GM12878 (cell line): ENCODE measurements at regions not wholly inside any gene's neighbourhood (a gene's known extent, or its start where the extent isn't known, plus 50 kb on each side); places are given as distances from the start of the nearest gene placed in this dataset.

Experiments used
- ATAC-seq: fragments of 200-7000 bp; cut with Tn5 transposase; 3 replicates; pipeline ENCODE4 v1.9.1; 2020; ENCODE audit warnings: mild to moderate bottlenecking, moderate library complexity
- BruUV-seq: library from RNA; stranded (reverse); fragments of 400-500 nt; replicated peaks from 2 replicates; lab custom pipeline; 2021; lab: Mats Ljungman, UMichigan
- CTCF ChIA-PET: fragments of 300-600 bp; sonication (Branson Sonifier 250); formaldehyde crosslinking; extraction: SDS; loops from one replicate; lab custom pipeline; 2021; ENCODE audit warnings: inconsistent platforms; lab: Yijun Ruan, JAX
- POLR2A ChIA-PET: fragments of 350-600 bp; formaldehyde crosslinking; extraction: SDS; loops from one replicate; lab custom pipeline; 2021; ENCODE audit warnings: inconsistent platforms; lab: Charles Lee
- RAD21 ChIA-PET: fragments of 300-600 bp; sonication (Branson Sonifier 250); formaldehyde crosslinking; loops from one replicate; lab custom pipeline; 2023; ENCODE audit warnings: antibody characterized with exemption; ENCODE audit not compliant: unreplicated experiment; lab: Charles Lee
- SMC1A ChIA-PET: fragments of 300-600 bp; sonication (Branson Sonifier 250); formaldehyde crosslinking; loops from one replicate; lab custom pipeline; 2023; ENCODE audit not compliant: unreplicated experiment, uncharacterized antibody; lab: Charles Lee
- DNase-seq: peaks from one replicate; pipeline ENCODE4 v3.0.0-alpha.2; 2011; ENCODE audit warnings: low read depth, low spot score
- FAIRE-seq: peaks from 3 replicates; lab custom pipeline; 2011; peaks lifted over from hg19 to GRCh38; lab: Jason Lieb, UNC
- H2AFZ ChIP-seq: 2 replicates; pipeline ENCODE4 v1.6.0; 2011; ENCODE audit warnings: low read depth, low read length, control low read depth; ENCODE audit not compliant: control insufficient read depth
- H3K27ac ChIP-seq: 2 replicates; pipeline ENCODE4 v1.5.1; 2011; ENCODE audit warnings: control low read depth; ENCODE audit not compliant: control insufficient read depth, insufficient read depth
- H3K27me3 ChIP-seq, 2 experiments: replicated peaks in 1 of 2; 2 replicates each; pipeline versions ENCODE4 v1.6.0 to v1.6.1; 2011; ENCODE audit warnings: low read length in 1 of 2; ENCODE audit not compliant: control insufficient read depth in 2 of 2, insufficient read depth in 2 of 2
- H3K36me3 ChIP-seq, 2 experiments: 2 replicates each; pipeline ENCODE4 v1.5.1; 2011; ENCODE audit warnings: low read length in 1 of 2; ENCODE audit not compliant: control insufficient read depth in 2 of 2, insufficient read depth in 2 of 2
- H3K4me1 ChIP-seq: 2 replicates; pipeline ENCODE4 v1.6.1; 2011; ENCODE audit warnings: mild to moderate bottlenecking, low read length, moderate library complexity, mixed read lengths; ENCODE audit not compliant: control insufficient read depth, insufficient read depth
- H3K4me2 ChIP-seq: 2 replicates; pipeline ENCODE4 v1.6.0; 2011; ENCODE audit warnings: control low read depth; ENCODE audit not compliant: control insufficient read depth, insufficient read depth
- H3K4me3 ChIP-seq: fragments of 200-600 bp; sonication (generic); 2 replicates; pipeline ENCODE4 v1.5.1; 2016
- H3K79me2 ChIP-seq: 2 replicates; pipeline ENCODE4 v1.6.0; 2011; ENCODE audit warnings: low read length; ENCODE audit not compliant: control insufficient read depth, insufficient read depth
- H3K9ac ChIP-seq: 2 replicates; pipeline ENCODE4 v1.8.0; 2011; ENCODE audit warnings: low read length, control low read depth, mixed read lengths; ENCODE audit not compliant: control insufficient read depth, insufficient read depth
- H3K9me3 ChIP-seq: replicated peaks from 3 replicates; pipeline ENCODE4 v1.5.1; 2011; ENCODE audit warnings: mild to moderate bottlenecking, low read length; ENCODE audit not compliant: control insufficient read depth, insufficient read depth
- H4K20me1 ChIP-seq: 2 replicates; pipeline ENCODE4 v1.6.0; 2011; ENCODE audit not compliant: control insufficient read depth, insufficient read depth
- CREB1 ChIP-seq: IDR thresholded peaks from 2 replicates; pipeline ENCODE4 v1.6.1; 2012; ENCODE audit warnings: low read depth, mild to moderate bottlenecking, inconsistent platforms
- EGR1 ChIP-seq, 2 experiments: IDR thresholded peaks; 1 replicate in 1 of 2; 2 replicates in 1 of 2; pipeline ENCODE4 v1.6.1; 2011 to 2012; ENCODE audit warnings: low read depth in 2 of 2, low read length in 2 of 2, borderline replicate concordance in 1 of 2, mild to moderate bottlenecking in 1 of 2, moderate library complexity in 1 of 2
- HDAC2 ChIP-seq: fragments of 200-600 bp; sonication (generic); IDR thresholded peaks from 2 replicates; pipeline ENCODE4 v1.6.1; 2017
- KAT2A ChIP-seq: conservative IDR thresholded peaks from 2 replicates; pipeline ENCODE4 v1.6.1; 2011; ENCODE audit warnings: low read depth, low read length; ENCODE audit not compliant: control insufficient read depth
- KLF5 ChIP-seq: fragments of 450-650 bp; IDR thresholded peaks from 2 replicates; pipeline ENCODE4 v1.6.1; 2014; ENCODE audit warnings: mild to moderate bottlenecking; ENCODE audit not compliant: partially characterized antibody
- NFXL1 ChIP-seq: fragments of 450-650 bp; IDR thresholded peaks from 2 replicates; pipeline ENCODE4 v1.6.1; 2017; ENCODE audit warnings: antibody characterized with exemption, mild to moderate bottlenecking, borderline replicate concordance
- PAX8 ChIP-seq: fragments of 450-650 bp; IDR thresholded peaks from 2 replicates; pipeline ENCODE4 v1.6.1; 2017; ENCODE audit warnings: mild to moderate bottlenecking, moderate library complexity
- PML ChIP-seq: IDR thresholded peaks from 2 replicates; pipeline ENCODE4 v1.6.1; 2012; ENCODE audit warnings: low read length, inconsistent platforms
- SP1 ChIP-seq: IDR thresholded peaks from one replicate; pipeline ENCODE4 v1.6.1; 2011; ENCODE audit warnings: low read depth, low read length
- USF2 ChIP-seq: IDR thresholded peaks from 2 replicates; pipeline ENCODE4 v1.6.1; 2011; ENCODE audit warnings: low read depth, low read length, improper control_type of control experiment, borderline replicate concordance
- ZNF622 ChIP-seq: fragments of 450-650 bp; IDR thresholded peaks from 2 replicates; pipeline ENCODE4 v1.6.1; 2017; ENCODE audit warnings: mild to moderate bottlenecking, inconsistent platforms
- WGBS: methylation state at CpG from one replicate; pipeline ENCODE4 v1.1.6; 2016; ENCODE audit warnings: low lambda C conversion rate; ENCODE audit not compliant: insufficient replicate concordance, insufficient coverage; ENCODE audit errors: missing lambda C conversion rate; 5-methylcytosine and 5-hydroxymethylcytosine counted together
- in situ Hi-C: fragments of 300-500 bp; cut with MboI; formaldehyde crosslinking; loops from 9 replicates; pipeline ENCODE4 v1.14.3; 2018; ENCODE audit warnings: mixed read lengths
- intact Hi-C: fragments of 100-400 bp; cut with micrococcal nuclease; formaldehyde crosslinking; loops from one replicate; pipeline ENCODE4 v1.14.2; 2022; ENCODE audit not compliant: unreplicated experiment
- TF ChIP-seq, protein P1 (sequence below), 3 experiments: IDR thresholded peaks in 2 of 3; conservative IDR thresholded peaks in 1 of 3; 2 replicates each; pipeline ENCODE4 v1.5.1; 2011; ENCODE audit warnings: low read depth in 3 of 3, low read length in 3 of 3, mild to moderate bottlenecking in 3 of 3, control low read depth in 2 of 3, moderate library complexity in 2 of 3, inconsistent platforms in 1 of 3, mixed read lengths in 1 of 3; ENCODE audit not compliant: control insufficient read depth in 2 of 3, insufficient read depth in 1 of 3; ENCODE audit errors: extremely low read depth in 1 of 3
- TF ChIP-seq, protein P2 (sequence below): fragments of 450-650 bp; IDR thresholded peaks from 2 replicates; pipeline ENCODE4 v1.6.1; 2017; ENCODE audit warnings: low read depth, mild to moderate bottlenecking, moderate library complexity

DNA sequence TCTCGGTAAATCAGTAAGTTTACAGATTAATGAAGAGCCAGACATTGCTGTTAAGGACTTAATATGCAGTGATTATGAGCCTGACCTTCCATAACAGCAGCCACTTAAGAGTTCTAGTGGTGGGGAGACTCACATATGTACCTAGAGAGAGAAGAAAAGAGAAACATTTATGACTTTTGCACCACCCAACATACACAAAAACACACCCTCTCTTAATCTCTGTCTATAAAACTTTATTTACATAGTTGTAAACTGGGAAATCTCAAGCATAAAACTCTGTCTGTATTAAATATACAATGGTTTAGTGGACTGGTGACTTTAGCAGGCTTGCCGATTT, 347.4 kb upstream of the ADGRL2 start:
- in situ Hi-C loops, result no loop called here
- intact Hi-C loops, result no loop called here
- Histone ChIP-seq H3K36me3 (no peaks in the 10 kb centered on the region), H3K4me1 (peaks cover 3% of the 10 kb centered on the region; the same call in 1 of the 2 replicates), H3K4me3 (no peak overlapping the region), H3K79me2 (no peaks in the 10 kb centered on the region), H4K20me1 (no peaks in the 10 kb centered on the region), H3K27ac (no peak overlapping the region), H3K27me3 (no peaks in the 10 kb centered on the region), H3K9me3 (no peaks in the 10 kb centered on the region)
- no TSS peak for BruUV-seq
- SMC1A ChIA-PET, result interaction anchor here (0.8 kb wide), 1 partner anchor 8 kb away, joined by 3 read pairs; no protein-coding TSS in a partner anchor
- ATAC-seq (no peak), DNase-seq (no peak)
- CTCF ChIA-PET, result interaction anchor here (0.6 to 1.4 kb wide), 2 partner anchors 307 to 1957 kb away, joined by 3 read pairs; no protein-coding TSS in a partner anchor
- WGBS, result 54% methylated on average over 2 of the region's 2 CpGs
- POLR2A ChIA-PET, result no interaction called here
- TF ChIP-seq PAX8, result no peak
- TF ChIP-seq CREB1, result no peak
- TF ChIP-seq, all 136 proteins: peak for 0
- H3K9ac ChIP-seq, result no peak overlapping the region
- RAD21 ChIA-PET, result no interaction called here
- H3K4me2 ChIP-seq, result no peak overlapping the region
- H2AFZ ChIP-seq, result no peak overlapping the region
- FAIRE-seq, result no peak

DNA sequence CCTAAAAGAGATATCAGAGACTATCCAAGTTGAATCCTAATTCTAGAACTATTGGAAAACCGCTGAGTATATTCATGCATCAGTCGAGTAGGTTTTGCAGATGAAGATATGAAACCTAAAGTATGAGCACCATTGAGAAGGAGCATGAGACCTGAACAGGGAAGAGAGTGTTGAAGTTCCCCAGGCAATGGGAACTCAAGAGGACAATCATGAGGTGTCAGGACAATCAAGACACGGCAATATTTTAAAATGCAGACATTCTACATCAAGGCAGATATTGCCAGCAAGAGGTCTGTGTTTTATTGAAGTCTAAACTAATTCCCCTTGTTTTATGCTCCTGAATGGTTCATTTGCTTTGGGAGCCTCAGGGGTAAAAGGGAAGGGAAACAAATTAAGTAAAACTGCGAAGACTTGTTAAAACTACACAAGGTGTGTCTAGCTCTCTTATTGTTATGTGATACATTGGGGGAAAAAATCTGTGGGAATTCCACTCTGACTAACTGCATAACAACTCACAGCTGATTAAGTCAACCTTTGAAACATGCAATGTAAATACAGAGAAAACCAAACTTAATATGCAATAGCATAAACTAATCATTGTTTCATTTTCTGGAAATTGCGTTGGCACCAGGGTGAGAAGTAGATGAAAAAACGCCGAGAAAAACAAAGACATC, 347.9 kb upstream of the ADGRL2 start:
- Histone ChIP-seq H3K79me2 (no peaks in the 10 kb centered on the region), H3K9me3 (no peaks in the 10 kb centered on the region), H4K20me1 (no peaks in the 10 kb centered on the region), H3K4me2 (no peak overlapping the region), H3K27ac (no peak overlapping the region), H2AFZ (no peak overlapping the region), H3K27me3 (no peaks in the 10 kb centered on the region), H3K4me3 (no peak overlapping the region), H3K4me1 (peaks cover 3% of the 10 kb centered on the region; the same call in 1 of the 2 replicates), H3K9ac (no peak overlapping the region), H3K36me3 (no peaks in the 10 kb centered on the region)
- in situ Hi-C loops (no loop called here), intact Hi-C loops (no loop called here)
- ChIA-PET RAD21 (no interaction called here), CTCF (interaction anchor here (1.4 kb wide), 1 partner anchor 308 kb away, joined by 3 read pairs; no protein-coding TSS in a partner anchor), POLR2A (interaction anchor here (0.6 kb wide), 1 partner anchor 320 kb away, joined by 4 read pairs; no protein-coding TSS in a partner anchor), SMC1A (interaction anchor here (0.6 kb wide), 1 partner anchor 32 kb away, joined by 3 read pairs; no protein-coding TSS in a partner anchor)
- ATAC-seq (no peak), DNase-seq (no peak), FAIRE-seq (no peak)
- 41% methylated on average over 7 of the region's 7 CpGs for WGBS
- no TSS peak for BruUV-seq
- TF ChIP-seq, protein P1, sequence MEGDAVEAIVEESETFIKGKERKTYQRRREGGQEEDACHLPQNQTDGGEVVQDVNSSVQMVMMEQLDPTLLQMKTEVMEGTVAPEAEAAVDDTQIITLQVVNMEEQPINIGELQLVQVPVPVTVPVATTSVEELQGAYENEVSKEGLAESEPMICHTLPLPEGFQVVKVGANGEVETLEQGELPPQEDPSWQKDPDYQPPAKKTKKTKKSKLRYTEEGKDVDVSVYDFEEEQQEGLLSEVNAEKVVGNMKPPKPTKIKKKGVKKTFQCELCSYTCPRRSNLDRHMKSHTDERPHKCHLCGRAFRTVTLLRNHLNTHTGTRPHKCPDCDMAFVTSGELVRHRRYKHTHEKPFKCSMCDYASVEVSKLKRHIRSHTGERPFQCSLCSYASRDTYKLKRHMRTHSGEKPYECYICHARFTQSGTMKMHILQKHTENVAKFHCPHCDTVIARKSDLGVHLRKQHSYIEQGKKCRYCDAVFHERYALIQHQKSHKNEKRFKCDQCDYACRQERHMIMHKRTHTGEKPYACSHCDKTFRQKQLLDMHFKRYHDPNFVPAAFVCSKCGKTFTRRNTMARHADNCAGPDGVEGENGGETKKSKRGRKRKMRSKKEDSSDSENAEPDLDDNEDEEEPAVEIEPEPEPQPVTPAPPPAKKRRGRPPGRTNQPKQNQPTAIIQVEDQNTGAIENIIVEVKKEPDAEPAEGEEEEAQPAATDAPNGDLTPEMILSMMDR (IDR thresholded peaks at IDR 0.05 in 2 of 3, conservative IDR thresholded peaks at IDR 0.05 in 1 of 3; ENCODE audit: control insufficient read depth in 2 of 3, extremely low read depth in 1 of 3, insufficient read depth in 1 of 3, low read depth in 3 of 3, low read length in 3 of 3), result no peak
- no peak for TF ChIP-seq EGR1 (IDR thresholded peaks at IDR 0.05; ENCODE audit: borderline replicate concordance in 1 of 2, low read depth in 2 of 2, low read length in 2 of 2)
- no peak for TF ChIP-seq NFXL1
- TF ChIP-seq KAT2A, result no peak
- TF ChIP-seq ZNF622, result no peak
- TF ChIP-seq, protein P2, sequence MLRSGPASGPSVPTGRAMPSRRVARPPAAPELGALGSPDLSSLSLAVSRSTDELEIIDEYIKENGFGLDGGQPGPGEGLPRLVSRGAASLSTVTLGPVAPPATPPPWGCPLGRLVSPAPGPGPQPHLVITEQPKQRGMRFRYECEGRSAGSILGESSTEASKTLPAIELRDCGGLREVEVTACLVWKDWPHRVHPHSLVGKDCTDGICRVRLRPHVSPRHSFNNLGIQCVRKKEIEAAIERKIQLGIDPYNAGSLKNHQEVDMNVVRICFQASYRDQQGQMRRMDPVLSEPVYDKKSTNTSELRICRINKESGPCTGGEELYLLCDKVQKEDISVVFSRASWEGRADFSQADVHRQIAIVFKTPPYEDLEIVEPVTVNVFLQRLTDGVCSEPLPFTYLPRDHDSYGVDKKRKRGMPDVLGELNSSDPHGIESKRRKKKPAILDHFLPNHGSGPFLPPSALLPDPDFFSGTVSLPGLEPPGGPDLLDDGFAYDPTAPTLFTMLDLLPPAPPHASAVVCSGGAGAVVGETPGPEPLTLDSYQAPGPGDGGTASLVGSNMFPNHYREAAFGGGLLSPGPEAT, result no peak
- no peak for TF ChIP-seq HDAC2
- no peak for TF ChIP-seq USF2
- no peak for TF ChIP-seq PML
- TF ChIP-seq KLF5, result no peak
- TF ChIP-seq SP1, result no peak
